Prostate gland (tissue), 2 donors: ENCODE measurements at regions not wholly inside any gene's neighbourhood (a gene's known extent, or its start where the extent isn't known, plus 50 kb on each side); places are given as distances from the start of the nearest gene placed in this dataset.

Experiments
- DNase-seq: peaks from one replicate; pipeline ENCODE4 v3.0.0-alpha.2; 2019; ENCODE audit warnings: low spot score
- H3K27ac ChIP-seq, 2 donors: fragments of 200-600 bp; sonication (generic); 2 replicates each; pipeline ENCODE4 v1.5.1; 2017 to 2019
- H3K27me3 ChIP-seq: fragments of 200-600 bp; sonication (generic); replicated peaks from 2 replicates; pipeline ENCODE4 v1.5.1; 2019; ENCODE audit not compliant: insufficient read depth
- H3K36me3 ChIP-seq, 2 donors: fragments of 200-600 bp; sonication (generic); 1 replicate in 1 of 2; 2 replicates in 1 of 2; pipeline versions ENCODE4 v1.5.1 to v1.8.1; 2017 to 2019
- H3K4me1 ChIP-seq: fragments of 200-600 bp; sonication (generic); replicated peaks from 2 replicates; pipeline ENCODE4 v1.5.1; 2019
- H3K4me3 ChIP-seq, 2 donors: fragments of 200-600 bp; sonication (generic); 2 replicates each; pipeline ENCODE4 v1.5.1; 2017 to 2019
- H3K9me3 ChIP-seq: fragments of 200-600 bp; sonication (generic); 2 replicates; pipeline ENCODE4 v1.5.1; 2017
- CTCF ChIP-seq, 4 experiments: fragments of 200-600 bp in 2 of 4; fragments of 450-650 bp in 2 of 4; sonication (generic) in 2 of 4; IDR thresholded peaks; 1 replicate in 3 of 4; 2 replicates in 1 of 4; pipeline ENCODE4 v1.5.1; 2016 to 2019; ENCODE audit warnings: antibody characterized with exemption in 4 of 4, mild to moderate bottlenecking in 2 of 4, moderate library complexity in 2 of 4
- POLR2A ChIP-seq: fragments of 450-650 bp; IDR thresholded peaks from one replicate; pipeline ENCODE4 v1.6.1; 2016; ENCODE audit warnings: antibody characterized with exemption, mild to moderate bottlenecking
- POLR2AphosphoS5 ChIP-seq: sonication (generic); formaldehyde crosslinking; IDR thresholded peaks from one replicate; pipeline ENCODE4 v1.6.1; 2017; ENCODE audit warnings: antibody characterized with exemption
- WGBS: methylation state at CpG from one replicate; pipeline ENCODE4 v1.1.5; 2018; 5-methylcytosine and 5-hydroxymethylcytosine counted together
- intact Hi-C: fragments of 100-400 bp; cut with DNase I; formaldehyde crosslinking; loops from one replicate; pipeline ENCODE4 v1.14.2; 2022

GRCh38 chr1:61012341-61012761, 70.0 kb upstream of the NFIA start:
- 66% methylated on average over 2 of the region's 2 CpGs for WGBS
- no peaks in the 10 kb centered on the region for H3K27me3 ChIP-seq
- H3K36me3 ChIP-seq: no peaks in the 10 kb centered on the region
- intact Hi-C loops: no loop called here
- H3K4me3 ChIP-seq: no peak overlapping the region
- TF ChIP-seq POLR2A: no peak
- TF ChIP-seq CTCF (IDR thresholded peaks at IDR 0.05): no peak
- TF ChIP-seq POLR2AphosphoS5: no peak
- no peaks in the 10 kb centered on the region for H3K4me1 ChIP-seq
- no peak overlapping the region for H3K27ac ChIP-seq
- DNase-seq: no peak
- H3K9me3 ChIP-seq: no peaks in the 10 kb centered on the region

- H3K27ac ChIP-seq: no peak overlapping the region
- no peak overlapping the region for H3K4me3 ChIP-seq
- intact Hi-C loops: no loop called here
- no peaks in the 10 kb centered on the region for H3K27me3 ChIP-seq
- H3K9me3 ChIP-seq: no peaks in the 10 kb centered on the region
- no peaks in the 10 kb centered on the region for H3K36me3 ChIP-seq
- WGBS: 38% methylated on average over 11 of the region's 11 CpGs
- TF ChIP-seq POLR2AphosphoS5 (no peak), POLR2A (no peak), CTCF (IDR thresholded peaks at IDR 0.05) (no peak)
- no peak for DNase-seq
- H3K4me1 ChIP-seq: no peaks in the 10 kb centered on the region
Measured at GRCh38 chr1:61011561-61012263, 70.6 kb upstream of the NFIA start.

GRCh38 chr1:61007534-61008364, 74.6 kb upstream of the NFIA start:
- TF ChIP-seq CTCF (IDR thresholded peaks at IDR 0.05): no peak
- no peak for TF ChIP-seq POLR2A
- TF ChIP-seq POLR2AphosphoS5: no peak
- intact Hi-C loops: no loop called here
- H3K4me3 ChIP-seq: no peak overlapping the region
- no peak for DNase-seq
- 89% methylated on average over 5 of the region's 5 CpGs for WGBS
- no peaks in the 10 kb centered on the region for H3K4me1 ChIP-seq
- H3K27ac ChIP-seq: no peak overlapping the region
- no peaks in the 10 kb centered on the region for H3K36me3 ChIP-seq
- no peaks in the 10 kb centered on the region for H3K27me3 ChIP-seq
- H3K9me3 ChIP-seq: no peaks in the 10 kb centered on the region

- H3K27me3 ChIP-seq: no peaks in the 10 kb centered on the region
- H3K4me3 ChIP-seq: no peak overlapping the region
- TF ChIP-seq CTCF (IDR thresholded peaks at IDR 0.05): no peak
- H3K9me3 ChIP-seq: no peaks in the 10 kb centered on the region
- intact Hi-C loops: no loop called here
- no peaks in the 10 kb centered on the region for H3K4me1 ChIP-seq
- DNase-seq: no peak
- H3K36me3 ChIP-seq: no peaks in the 10 kb centered on the region
- H3K27ac ChIP-seq: no peak overlapping the region
- WGBS: 76% methylated on average over 9 of the region's 9 CpGs
Measured at GRCh38 chr1:61005614-61006580, 76.5 kb upstream of the NFIA start.
